Breast epithelium (tissue), 3 donors: ENCODE measurements at regions not wholly inside any gene's neighbourhood (a gene's known extent, or its start where the extent isn't known, plus 50 kb on each side); places are given as distances from the start of the nearest gene placed in this dataset.

Experiments
- CTCF ChIP-seq, 3 donors: fragments of 450-650 bp; IDR thresholded peaks; one replicate each; pipeline ENCODE4 v1.5.1; 2016 to 2017; ENCODE audit warnings: antibody characterized with exemption in 3 of 3, mild to moderate bottlenecking in 3 of 3, moderate library complexity in 3 of 3
- POLR2A ChIP-seq: fragments of 450-650 bp; IDR thresholded peaks from one replicate; pipeline ENCODE4 v1.6.1; 2016; ENCODE audit warnings: antibody characterized with exemption, mild to moderate bottlenecking, moderate library complexity
- POLR2AphosphoS5 ChIP-seq, 3 donors: sonication (generic); formaldehyde crosslinking; IDR thresholded peaks; one replicate each; pipeline ENCODE4 v1.6.1; 2017; ENCODE audit warnings: antibody characterized with exemption in 3 of 3

GRCh38 chr6:44635486-44635885 is 248.0 kb downstream of the CDC5L start:
- no peak for TF ChIP-seq CTCF (IDR thresholded peaks at IDR 0.05)
- TF ChIP-seq POLR2A: no peak
- TF ChIP-seq POLR2AphosphoS5 (IDR thresholded peaks at IDR 0.05): no peak
